HG03457 (cell line): ENCODE measurements at regions not wholly inside any gene's neighbourhood (a gene's known extent, or its start where the extent isn't known, plus 50 kb on each side); places are given as distances from the start of the nearest gene placed in this dataset.

ENCODE experiments used
- ATAC-seq: cut with Tn5 transposase; IDR thresholded peaks from one replicate; pipeline ENCODE4 v1.9.1; 2021; ENCODE audit warnings: moderate number of reproducible peaks; ENCODE audit not compliant: unreplicated experiment

- no peak for ATAC-seq
Observed at GRCh38 chr1:221067721-221068120, 188.5 kb downstream of the HLX start.

- ATAC-seq = peak; percentile 68
Observed at GRCh38 chr1:221069178-221069903, 190.1 kb downstream of the HLX start.

GRCh38 chr1:221069986-221070385, 190.7 kb downstream of the HLX start:
- no peak for ATAC-seq

- no peak for ATAC-seq
Observed at GRCh38 chr1:221071777-221072176, 192.5 kb downstream of the HLX start.

GRCh38 chr1:221072214-221072613, 193.0 kb downstream of the HLX start:
- ATAC-seq = no peak

- ATAC-seq = no peak
Observed at GRCh38 chr1:221074332-221074731, 195.1 kb downstream of the HLX start.

- no peak for ATAC-seq
Observed at GRCh38 chr1:221075911-221076310, 196.7 kb downstream of the HLX start.

GRCh38 chr1:221076391-221076811, 197.2 kb downstream of the HLX start:
- ATAC-seq = no peak

- ATAC-seq = no peak
Observed at GRCh38 chr1:221078260-221078965, 199.2 kb downstream of the HLX start.

GRCh38 chr1:221083902-221084301, 204.7 kb downstream of the HLX start:
- no peak for ATAC-seq

- no peak for ATAC-seq
Observed at GRCh38 chr1:221084681-221085080, 205.4 kb downstream of the HLX start.

GRCh38 chr1:221085701-221086375, 206.6 kb downstream of the HLX start:
- ATAC-seq = no peak

- no peak for ATAC-seq
Observed at GRCh38 chr1:221087919-221088318, 208.7 kb downstream of the HLX start.

- no peak for ATAC-seq
Observed at GRCh38 chr1:221089273-221089672, 210.0 kb downstream of the HLX start.

GRCh38 chr1:221089803-221090202, 210.6 kb downstream of the HLX start:
- ATAC-seq = no peak

GRCh38 chr1:221093903-221094791, 214.9 kb downstream of the HLX start:
- no peak for ATAC-seq

GRCh38 chr1:221097479-221098281, 218.4 kb downstream of the HLX start:
- no peak for ATAC-seq

- no peak for ATAC-seq
Observed at GRCh38 chr1:221098471-221099405, 219.5 kb downstream of the HLX start.
